ENCODE measurements at regions not wholly inside any gene's neighbourhood (a gene's known extent, or its start where the extent isn't known, plus 50 kb on each side); places are given as distances from the start of the nearest gene placed in this dataset.

DNA sequence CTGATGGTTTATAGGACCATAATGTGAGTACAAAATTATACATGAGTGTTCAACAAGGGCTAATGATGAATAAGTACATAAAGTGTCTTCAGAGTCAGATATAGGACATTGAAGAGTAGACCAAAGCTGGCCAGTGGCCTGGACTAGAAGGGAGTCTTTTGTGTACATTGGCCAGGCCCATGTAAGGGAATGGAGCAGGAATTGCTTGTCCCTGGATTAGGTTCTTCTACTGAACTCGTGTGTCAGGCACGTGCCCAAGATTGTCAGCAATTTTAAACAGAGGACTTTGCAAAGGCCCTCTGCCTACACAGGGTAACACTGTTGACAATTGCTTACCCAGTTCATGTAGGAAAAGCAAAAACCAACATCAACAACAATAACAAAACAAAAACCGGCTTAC, 196.0 kb upstream of the SEL1L start:
- peak; percentile 18 for DNase-seq (ENCODE audit: low read depth)
- H3K4me3 ChIP-seq (ENCODE audit: low read depth, low read length) = no peak overlapping the region
- TF ChIP-seq, protein P1, sequence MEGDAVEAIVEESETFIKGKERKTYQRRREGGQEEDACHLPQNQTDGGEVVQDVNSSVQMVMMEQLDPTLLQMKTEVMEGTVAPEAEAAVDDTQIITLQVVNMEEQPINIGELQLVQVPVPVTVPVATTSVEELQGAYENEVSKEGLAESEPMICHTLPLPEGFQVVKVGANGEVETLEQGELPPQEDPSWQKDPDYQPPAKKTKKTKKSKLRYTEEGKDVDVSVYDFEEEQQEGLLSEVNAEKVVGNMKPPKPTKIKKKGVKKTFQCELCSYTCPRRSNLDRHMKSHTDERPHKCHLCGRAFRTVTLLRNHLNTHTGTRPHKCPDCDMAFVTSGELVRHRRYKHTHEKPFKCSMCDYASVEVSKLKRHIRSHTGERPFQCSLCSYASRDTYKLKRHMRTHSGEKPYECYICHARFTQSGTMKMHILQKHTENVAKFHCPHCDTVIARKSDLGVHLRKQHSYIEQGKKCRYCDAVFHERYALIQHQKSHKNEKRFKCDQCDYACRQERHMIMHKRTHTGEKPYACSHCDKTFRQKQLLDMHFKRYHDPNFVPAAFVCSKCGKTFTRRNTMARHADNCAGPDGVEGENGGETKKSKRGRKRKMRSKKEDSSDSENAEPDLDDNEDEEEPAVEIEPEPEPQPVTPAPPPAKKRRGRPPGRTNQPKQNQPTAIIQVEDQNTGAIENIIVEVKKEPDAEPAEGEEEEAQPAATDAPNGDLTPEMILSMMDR (IDR thresholded peaks at IDR 0.05; ENCODE audit: control insufficient read depth, extremely low read depth, insufficient read depth) = no peak

DNA sequence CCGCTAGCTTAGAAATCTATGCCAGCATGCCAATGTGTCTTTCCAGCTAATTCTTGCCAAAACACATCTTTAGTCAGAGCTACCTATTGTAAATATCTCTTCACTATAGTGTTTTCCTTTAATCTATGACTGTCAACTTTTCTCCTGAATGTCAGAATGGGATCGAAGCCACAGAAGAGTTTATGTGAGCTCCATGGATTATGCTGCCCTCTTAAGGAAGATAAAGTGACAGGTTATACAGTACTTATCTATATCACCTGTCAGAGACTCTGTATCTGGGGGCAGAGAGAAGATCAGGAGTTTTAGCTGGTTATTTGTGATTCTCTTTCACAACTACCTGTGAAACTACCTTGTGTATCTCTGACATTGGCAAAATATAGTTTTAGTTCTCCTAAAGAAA, 204.3 kb upstream of the SEL1L start:
- TF ChIP-seq, protein P1 (IDR thresholded peaks at IDR 0.05; ENCODE audit: control insufficient read depth, extremely low read depth, insufficient read depth) = peak; percentile 50

DNA sequence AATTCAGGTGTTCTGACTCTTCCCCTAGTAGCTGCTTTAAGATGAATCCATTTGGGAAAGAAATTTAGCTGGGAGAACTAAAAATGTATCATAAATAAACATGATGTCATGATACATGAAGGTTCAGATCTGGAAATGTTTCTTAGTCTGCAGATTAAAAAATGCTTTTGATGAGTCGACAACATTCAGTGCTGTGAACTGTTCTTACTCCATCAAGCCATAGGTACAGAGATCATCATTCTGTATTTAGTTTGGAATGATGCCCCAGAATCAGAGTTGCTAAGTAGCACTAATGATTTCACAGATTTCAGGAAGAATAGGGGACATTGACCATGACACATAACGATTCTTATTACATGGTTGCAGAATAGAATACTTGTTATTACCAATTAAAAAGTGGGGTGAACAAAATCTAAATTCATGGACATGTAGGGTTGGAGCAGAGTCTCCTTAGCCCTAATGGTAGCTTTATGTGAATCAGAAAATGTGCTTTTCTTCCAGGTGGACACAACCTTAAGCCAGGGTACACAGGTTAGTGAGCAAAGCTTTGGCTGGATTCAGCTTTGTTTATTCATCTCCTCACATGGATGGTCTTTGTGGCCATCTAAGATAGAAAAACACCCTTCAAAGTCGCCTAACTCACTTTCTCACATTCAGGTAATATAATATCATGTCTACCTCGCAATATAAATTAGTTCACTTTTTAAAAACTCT, 205.4 kb upstream of the SEL1L start:
- H3K4me3 ChIP-seq (ENCODE audit: low read depth, low read length) = no peak overlapping the region
- TF ChIP-seq, protein P1 (IDR thresholded peaks at IDR 0.05; ENCODE audit: control insufficient read depth, extremely low read depth, insufficient read depth) = no peak
- DNase-seq (ENCODE audit: low read depth) = no peak

More for the DNA sequence above, 204.3 kb upstream of the SEL1L start:
- DNase-seq (ENCODE audit: low read depth) = peak; percentile 8
- no peak overlapping the region for H3K4me3 ChIP-seq (ENCODE audit: low read depth, low read length)

DNA sequence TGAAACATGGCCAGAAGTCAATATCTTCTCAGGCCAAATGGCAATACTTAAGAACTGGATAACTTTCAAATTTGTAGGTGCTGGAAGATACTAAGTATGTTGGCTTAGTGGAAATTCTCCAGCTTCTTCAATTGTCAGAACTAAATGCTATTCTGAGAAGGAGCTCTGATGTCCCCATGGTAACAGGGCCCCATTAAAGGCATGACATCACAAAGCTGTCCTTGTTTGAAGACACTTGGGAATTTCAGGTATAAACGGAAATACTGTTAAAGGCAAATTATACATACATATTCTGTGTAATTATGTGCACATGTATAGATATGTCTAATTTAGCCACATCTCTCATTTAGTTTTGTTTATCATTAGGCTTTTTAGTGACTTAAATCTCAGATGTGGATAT, 210.0 kb upstream of the SEL1L start:
- H3K4me3 ChIP-seq (ENCODE audit: low read depth, low read length) = no peak overlapping the region
- TF ChIP-seq, protein P1 (IDR thresholded peaks at IDR 0.05; ENCODE audit: control insufficient read depth, extremely low read depth, insufficient read depth) = no peak
- no peak for DNase-seq (ENCODE audit: low read depth)

DNA sequence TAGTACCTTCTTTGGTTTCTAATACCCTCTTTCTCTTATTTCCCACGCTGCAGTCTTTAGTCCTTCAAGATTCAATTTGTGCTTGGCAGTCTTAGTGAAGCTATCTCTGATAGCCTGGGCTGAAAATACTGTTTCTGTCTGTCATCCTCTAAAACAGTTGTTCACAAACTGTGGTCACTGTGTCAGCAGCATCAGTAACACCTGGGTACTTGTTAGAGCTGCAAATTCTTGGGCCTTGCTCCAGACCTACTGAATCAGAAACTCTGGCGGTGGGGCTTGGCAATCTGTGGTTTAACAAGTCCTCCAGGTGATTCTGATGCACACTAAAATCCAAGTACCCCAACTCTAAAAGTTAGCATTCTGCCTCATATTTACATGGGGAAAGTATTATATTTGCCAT, 217.5 kb upstream of the SEL1L start:
- TF ChIP-seq, protein P1 (IDR thresholded peaks at IDR 0.05; ENCODE audit: control insufficient read depth, extremely low read depth, insufficient read depth) = no peak
- DNase-seq (ENCODE audit: low read depth) = no peak
- H3K4me3 ChIP-seq (ENCODE audit: low read depth, low read length) = no peak overlapping the region

DNA sequence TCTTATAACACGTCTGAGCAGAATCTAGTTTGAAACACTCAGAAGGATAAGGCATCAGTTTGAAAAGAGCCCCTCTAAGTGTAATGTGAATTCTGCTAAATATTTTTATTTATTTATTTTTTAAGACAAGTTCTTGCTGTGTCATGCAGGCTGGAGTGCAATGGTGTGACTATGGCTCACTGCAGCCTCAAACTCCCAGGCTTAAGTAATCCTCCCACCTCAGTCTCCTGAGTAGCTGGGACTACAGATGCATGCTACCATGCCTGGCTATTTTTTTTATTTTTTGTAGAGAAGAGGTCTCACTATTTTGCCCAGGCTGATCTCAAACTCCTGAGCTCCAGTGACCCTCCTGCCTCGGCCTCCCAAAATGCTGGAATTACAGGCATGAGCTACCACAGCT, 225.9 kb upstream of the SEL1L start:
- DNase-seq (ENCODE audit: low read depth) = no peak
- H3K4me3 ChIP-seq (ENCODE audit: low read depth, low read length) = no peak overlapping the region
- TF ChIP-seq, protein P1 (IDR thresholded peaks at IDR 0.05; ENCODE audit: control insufficient read depth, extremely low read depth, insufficient read depth) = no peak

All from LNCaP clone FGC (cell line).